NCI-H1930 (cell line): ENCODE measurements at regions not wholly inside any gene's neighbourhood (a gene's known extent, or its start where the extent isn't known, plus 50 kb on each side); places are given as distances from the start of the nearest gene placed in this dataset.

ENCODE experiments used
- DNase-seq, 2 experiments: peaks; one replicate each; lab custom pipeline; 2025; lab: John Stamatoyannopoulos, UW

DNA sequence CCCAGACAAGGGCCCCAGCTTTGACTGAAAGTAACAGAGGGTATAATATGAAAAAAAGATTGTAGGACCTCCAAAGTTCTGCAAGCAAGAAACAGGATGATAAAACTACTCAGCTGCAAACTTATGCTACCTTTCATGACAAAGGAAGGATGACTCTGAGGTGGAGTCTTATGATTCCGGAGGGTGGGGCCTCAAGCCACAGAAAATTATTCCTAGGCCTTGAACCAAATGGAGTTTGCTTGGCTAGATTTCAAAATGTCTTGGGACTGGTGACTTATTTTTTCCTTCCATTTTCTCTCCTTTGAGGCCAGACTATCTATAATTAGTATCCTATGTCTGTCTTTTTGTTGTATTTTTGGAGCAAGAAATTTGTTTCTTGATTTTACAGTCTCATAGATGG is 336.4 kb downstream of the LRIG3 start:
- DNase-seq = no peak

DNA sequence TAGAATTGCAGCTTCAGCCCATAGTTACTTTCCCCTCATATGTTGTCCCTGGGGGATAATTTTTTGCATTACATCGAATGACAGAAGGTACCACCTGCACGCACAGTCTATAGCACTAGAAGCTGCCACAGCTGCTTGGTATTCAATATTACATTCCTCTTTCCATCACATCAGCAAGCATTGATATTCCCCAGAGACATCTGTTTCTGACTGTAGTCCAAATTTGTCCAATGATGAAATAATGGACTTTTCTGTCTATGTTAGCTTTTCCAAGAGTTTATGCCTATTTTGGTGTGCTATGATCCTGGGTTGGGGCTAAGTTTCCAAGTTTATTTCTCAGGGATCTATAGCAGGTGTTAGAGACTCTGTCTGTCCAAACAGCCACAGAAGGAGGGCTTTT is 335.4 kb downstream of the LRIG3 start:
- DNase-seq = no peak

DNA sequence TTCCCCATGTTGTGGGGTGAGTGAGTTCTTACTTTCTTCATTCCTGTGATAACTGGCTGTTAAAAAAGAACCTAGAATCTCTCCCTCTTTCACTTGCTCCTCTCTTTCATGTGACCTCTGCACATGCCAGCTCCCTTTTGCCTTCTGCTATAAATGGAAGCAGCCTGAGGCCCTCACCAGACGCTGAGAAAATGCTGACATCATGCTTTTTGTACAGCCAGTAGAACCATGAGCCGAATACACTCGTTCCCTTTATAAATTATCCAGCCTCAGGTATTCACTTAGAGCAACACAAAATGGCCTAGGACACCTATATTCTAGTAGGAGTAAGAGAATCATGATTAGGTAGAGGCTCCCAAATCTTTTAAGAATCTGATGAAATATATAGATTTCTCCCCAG is 333.5 kb downstream of the LRIG3 start:
- DNase-seq = no peak

DNA sequence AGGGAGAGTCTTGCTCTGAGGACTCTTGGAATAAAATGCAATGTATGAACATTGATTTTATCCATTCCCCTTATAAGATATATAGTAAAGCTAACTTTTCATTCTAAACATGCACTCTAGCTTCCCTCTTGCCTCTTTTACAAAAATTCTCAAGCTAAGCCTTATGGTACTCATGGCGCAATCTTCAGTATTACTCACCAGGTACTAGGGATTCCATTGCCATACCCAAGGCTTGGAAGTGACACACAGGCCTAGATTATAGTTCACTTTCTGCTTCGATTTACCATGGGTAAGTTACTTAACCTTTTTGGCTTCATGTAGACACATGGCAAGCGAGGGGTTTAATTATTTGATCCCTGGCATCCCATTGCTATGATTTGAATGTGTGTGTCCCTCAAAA is 331.5 kb downstream of the LRIG3 start:
- DNase-seq = no peak

DNA sequence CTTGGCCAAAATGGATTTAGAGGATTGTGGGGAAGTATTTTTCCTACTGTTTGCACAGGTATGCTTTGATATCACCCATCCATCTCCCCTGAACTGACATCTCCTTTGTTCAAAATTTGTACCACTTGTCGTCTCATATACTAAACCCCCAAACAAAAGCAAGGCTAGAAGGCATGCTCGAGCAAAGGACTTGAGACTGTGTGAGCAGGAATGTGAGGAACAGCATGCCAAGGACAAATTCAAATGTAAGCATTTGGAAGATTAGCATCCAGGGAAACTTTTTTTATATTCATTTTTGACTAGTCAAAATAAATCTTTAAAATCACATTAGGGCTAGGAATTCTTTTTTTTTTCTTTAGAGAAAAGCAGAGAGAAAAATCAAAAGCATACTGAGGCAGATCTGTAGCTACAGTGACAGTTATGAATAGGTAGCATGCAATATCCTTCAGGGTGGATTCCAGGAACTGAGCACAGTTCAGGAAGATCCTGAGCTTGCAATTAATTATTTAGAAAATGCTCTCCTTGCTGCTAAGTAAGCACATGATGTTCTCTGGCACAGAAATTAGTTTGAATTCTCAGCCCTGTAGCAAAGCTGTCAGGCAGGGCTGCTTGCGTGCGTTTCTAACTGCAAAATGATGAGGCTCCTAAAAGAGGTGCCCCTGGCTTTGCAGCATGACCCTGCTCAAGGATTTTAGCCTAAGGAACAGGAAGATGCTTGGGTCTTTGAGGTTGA is 327.7 kb downstream of the LRIG3 start:
- DNase-seq = no peak

DNA sequence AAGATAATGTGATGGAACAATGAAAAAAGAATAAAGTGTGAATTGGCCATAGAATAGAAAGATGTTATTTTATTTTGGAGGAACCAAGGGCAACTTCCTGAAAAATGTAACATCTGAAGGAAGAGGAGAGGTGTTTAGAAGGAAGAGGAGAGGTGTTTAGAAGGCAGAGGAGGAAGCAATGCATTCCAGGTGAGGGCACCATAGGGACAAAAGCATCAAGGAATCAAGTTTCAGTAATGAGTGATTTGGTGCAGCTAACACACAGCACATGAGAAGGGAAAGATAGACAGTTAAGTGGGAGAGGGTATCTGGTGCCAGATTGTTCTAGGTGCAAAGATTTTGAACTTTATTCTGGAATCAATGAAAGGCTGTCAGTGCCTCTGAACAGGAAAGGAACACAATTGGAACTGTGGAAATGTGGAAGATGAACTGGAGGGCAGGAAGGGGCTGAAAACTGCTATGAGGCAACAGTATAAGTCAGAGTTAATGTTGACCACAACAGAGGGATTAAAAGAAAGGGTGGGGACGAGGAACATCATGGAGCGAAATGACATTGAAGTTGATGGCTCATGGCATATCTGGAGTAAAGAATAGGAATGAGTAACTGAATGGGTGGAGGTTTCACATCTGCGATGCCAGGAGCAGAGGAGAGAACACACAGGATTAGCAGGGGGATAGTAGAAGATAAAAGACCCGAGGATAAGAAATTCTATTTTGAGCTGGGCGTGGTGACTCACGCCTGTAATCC is 326.6 kb downstream of the LRIG3 start:
- no peak for DNase-seq

DNA sequence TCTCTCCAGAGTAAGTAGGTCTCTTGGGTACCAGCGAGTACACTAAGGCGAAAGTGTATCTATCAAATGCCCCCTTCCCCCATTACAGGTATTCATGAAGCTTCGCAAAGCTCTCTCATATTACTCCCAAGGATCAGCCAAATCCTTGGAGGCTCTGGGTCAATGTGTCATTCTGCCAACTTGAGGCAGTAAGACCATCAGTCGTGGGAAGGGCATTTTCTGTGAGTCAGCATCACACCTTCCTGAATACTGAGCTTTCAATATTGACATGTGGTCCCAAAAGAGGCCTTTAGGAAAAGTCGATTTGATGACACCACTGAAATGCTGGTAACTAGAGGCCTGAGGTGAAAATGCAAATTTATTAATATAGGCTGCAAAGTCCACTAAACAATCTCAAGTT is 323.9 kb downstream of the LRIG3 start:
- no peak for DNase-seq

DNA sequence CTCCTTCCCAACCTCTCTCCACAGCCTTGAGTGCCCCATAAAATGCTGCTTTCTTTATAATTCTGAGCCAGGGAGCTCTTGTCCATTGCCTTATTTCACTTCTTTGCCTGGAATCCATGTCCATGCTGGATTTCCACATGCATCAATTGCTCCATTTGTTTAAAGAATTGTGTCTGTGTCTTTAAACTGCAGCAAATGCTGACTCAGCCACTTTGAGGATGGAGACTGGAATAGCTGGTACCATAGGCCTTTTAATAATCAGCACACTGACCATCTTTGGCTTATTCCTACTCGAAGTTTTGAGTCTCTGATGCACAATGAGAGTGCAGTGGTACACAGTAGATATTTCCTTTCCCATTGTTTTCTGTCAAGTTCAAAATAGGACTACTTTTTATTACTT is 318.8 kb downstream of the LRIG3 start:
- no peak for DNase-seq

DNA sequence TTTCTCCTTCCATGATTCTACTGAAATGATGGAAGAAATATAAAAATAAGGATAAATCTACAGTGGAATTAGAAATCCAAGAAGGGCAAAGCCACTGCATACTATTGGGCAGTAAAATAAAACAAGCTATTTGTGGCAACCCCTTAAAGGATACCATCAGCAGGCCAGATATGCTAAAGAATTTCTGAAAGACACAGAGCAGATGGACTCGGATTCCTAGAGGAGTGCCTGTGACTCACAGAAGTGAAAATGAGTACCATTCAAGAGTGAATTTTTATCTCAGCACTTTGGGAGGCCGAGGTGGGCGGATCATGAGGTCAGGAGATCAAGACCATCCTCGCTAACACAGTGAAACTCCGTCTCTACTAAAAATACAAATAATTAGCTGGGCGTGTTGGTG is 318.1 kb downstream of the LRIG3 start:
- DNase-seq = no peak

DNA sequence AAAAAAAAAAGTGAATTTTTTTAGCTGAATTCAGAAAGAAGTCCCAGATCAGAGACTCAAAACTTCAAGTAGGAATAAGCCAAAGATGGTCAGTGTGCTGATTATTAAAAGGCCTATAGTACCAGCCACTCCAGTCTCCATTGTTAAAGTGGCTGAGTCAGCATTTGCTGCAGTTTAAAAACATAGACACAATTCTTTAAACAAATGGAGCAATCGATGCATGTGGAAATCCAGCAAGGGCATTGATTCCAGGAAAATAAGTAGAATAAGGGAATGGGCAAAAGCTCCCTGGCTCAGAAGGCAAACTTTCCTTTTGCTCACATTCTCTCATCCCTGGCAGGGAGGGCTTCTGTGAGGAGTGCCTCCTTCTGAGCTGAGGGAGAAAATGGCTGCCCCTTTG is 317.6 kb downstream of the LRIG3 start:
- DNase-seq = no peak

DNA sequence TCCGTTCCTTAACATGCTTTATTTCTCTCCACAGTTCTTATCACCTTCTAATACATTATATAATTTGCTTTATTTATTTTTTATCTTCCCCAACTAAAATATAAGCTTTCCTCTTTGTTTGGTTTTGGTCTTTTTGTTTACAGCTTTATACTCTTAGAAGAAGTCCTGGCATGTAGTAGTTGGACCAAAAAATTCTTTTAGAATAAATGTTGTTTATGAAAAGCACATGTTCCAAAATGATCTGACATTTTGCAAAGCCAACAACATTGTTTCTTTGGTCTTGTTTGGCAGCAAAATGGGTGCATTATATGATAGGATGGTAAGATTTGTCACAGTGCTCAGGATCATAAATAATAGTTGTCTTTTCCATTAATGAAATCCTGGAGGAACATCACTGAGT is 312.5 kb downstream of the LRIG3 start:
- no peak for DNase-seq

DNA sequence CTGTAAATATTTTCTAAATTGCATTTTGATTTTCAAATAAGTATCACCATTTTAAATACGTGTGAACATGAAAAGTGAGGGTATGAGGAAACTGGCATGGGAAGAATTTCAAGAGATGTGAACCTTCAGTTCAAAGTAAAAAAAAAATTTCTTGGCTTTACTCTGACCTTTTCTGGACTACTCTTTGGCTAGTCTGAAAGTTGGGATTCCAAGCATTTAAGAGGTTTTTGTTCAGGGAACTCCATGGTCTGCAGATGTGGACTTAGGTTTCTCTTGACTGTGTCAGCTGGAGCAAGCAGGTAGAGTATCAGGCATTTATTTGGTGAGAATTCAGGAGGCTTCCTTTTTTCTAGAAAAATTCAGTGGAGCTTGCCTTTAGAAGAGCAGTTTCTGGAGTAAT is 311.6 kb downstream of the LRIG3 start:
- DNase-seq = no peak

DNA sequence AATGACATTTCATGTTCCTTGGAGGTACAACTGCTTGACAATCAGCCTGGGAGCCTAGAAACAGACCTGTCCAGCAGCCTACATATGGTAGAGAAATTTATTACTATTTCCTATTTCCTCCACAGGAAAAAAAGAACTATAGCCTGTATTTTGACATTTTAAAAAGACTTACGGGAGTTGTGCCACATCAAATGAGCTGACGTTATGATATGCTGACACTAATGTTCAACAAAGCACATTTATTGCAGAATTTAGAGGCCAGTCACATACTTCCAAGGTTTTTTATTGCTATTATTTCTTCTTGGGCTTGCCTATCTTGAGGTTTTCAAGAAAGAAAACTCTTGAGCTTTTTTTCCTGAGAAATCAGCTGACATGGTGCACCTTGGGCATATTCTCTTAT is 305.3 kb downstream of the LRIG3 start:
- no peak for DNase-seq

DNA sequence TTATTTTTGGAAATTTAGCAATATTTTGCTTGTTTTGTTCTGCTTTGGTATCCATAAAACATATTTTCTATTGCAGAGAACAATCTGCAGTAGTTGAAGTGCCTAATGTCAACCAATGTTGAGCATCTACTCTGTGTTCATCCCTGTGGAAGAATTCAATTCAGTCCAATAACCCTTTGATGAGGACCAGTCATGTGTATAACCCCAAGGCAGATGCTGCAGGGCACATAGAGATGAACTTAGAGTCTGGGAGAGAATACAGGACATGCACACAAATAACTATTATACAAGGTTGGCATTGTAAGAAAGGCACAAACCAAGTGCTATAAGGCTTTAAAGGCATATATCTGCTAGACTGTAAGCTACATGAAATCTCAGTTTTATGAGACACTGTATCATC is 304.7 kb downstream of the LRIG3 start:
- DNase-seq = no peak

DNA sequence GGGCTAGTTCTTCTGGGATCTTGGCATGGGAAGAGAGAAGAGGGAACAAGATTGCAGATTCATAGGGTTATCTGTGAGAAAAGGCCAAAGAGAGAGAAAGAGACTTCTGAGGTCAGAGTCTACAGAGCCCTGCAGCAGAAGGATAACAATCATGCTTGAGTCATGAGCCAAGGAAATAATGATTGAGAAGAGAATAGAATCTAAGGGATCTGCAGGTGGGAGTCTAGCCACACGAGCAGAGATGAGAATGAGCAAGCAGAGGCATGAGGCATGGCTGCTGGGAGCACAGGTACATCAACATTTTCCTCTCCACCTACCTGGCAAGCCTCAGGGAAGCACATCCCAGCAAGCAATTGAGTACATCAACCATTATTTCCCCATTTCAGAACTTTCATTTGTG is 303.7 kb downstream of the LRIG3 start:
- DNase-seq = no peak

DNA sequence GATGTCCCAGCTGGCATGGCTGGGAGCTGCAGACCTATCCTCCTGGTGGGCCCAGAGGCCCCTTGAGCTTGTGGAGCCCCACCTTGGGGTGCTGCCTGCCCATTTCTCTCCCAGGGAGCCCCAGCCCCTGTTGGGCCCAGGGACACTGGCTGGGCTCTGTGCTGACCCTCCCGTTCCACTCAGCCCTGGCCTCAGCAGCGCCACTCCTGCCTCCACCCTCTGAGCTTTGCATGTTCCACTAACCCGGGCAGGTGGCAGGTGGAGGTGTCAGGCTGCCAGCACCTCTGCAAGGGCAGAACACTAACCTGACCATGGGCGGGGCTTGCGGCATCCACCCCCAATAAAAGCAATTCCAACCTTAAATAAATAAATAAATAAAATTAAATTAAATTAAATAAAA is 299.2 kb downstream of the LRIG3 start:
- DNase-seq = no peak

DNA sequence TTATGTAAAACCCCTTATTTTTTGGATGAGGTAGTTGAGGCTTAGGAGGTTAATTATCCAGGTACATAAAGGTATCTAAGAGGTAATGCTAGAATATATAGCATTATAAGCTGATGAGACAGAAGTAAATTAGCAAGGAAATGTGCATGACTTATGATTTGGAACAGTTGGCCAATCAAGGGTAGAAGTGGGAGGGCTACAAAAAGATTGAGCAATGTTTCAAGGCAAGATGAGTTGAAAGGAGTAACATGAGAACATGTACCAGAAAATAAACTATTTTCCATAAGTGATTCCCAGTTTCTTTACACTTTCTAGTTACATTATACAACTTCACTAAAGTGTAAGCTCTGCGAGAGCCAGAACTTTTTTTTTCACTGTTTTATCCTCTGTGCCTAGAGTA is 290.9 kb downstream of the LRIG3 start:
- no peak for DNase-seq

DNA sequence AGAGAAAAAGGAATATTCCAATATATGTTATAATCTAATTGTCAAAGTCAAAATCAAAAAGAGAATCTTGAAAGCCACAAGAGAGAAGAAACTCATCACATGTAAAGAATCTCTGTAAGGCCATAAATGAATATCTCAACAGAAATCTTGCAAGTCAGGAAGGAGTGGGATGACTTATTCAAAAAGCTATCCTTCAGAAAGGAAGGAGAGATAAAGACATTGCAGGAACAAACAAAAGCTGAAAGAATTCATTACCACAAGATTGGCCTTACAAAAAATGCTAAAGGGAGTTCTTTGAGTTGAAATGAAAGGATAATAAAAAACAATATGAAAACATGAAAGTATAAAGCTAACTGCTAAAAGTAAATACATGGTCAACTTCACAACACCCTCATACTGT is 286.8 kb downstream of the LRIG3 start:
- no peak for DNase-seq

DNA sequence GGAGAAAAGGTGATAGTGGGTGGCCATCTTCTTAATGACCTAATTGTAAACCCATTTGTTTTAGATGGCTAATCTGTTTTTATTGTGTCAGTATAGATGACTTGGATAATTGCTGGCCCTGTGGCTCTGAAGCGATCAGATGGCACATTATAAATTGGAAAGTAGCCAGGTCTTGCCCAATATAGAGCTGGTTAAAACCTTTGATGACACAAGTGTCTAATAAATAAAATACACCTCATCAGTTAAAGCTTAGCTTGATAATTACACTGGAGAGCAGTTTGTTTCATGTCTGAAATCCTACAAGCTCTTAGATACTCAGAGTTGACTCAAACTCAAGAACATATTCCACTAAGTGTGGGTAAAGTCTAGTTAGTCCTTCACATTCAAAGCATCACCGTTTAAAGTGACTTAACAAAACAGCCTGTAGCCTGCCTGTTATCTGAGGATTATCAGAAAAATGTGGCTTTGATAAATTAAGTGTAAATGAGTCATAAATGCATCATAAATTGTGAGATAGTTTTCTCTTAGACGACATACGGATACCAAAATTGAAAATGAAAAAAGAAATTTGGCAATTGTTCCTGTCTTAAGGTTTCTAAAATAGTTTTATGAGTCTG is 280.9 kb downstream of the LRIG3 start:
- peak; percentile 24 to 39 for DNase-seq

DNA sequence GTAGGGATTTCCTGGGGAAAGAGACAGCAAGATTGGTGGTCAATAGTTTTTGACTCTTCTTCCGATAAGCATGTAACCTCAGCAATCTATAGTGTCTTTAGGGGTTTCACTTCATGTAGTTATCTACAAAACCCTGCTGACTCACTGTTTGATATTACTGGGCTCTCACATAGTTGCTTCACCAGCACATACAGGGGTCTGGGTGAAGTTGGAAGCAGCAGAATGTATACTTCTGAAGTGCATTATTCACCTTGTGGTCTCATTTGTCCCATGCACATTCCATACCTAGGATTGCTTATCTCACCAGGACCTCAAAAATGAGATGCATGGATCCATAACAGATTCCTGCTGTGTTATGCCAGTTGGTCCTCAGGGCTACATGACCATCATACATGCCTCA is 280.0 kb downstream of the LRIG3 start:
- no peak for DNase-seq

DNA sequence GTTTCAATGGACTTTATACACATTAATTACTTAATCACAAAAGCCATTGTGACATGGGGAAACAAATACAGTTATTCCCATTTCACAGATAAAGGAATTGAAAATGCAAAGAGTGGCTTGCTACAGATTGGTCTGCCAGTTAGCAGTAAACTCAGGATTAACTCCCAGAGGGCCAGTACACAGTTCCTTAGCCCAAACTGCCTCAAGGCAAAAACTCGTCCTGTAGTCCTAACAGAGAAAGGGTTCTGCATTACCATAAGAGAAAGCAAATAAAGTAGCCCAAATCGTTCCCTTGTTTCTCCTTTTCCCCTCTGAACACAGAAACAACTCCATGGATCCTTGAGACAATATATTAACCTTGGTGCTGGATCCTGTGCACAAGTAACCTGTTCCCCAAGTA is 274.4 kb downstream of the LRIG3 start:
- DNase-seq = no peak

DNA sequence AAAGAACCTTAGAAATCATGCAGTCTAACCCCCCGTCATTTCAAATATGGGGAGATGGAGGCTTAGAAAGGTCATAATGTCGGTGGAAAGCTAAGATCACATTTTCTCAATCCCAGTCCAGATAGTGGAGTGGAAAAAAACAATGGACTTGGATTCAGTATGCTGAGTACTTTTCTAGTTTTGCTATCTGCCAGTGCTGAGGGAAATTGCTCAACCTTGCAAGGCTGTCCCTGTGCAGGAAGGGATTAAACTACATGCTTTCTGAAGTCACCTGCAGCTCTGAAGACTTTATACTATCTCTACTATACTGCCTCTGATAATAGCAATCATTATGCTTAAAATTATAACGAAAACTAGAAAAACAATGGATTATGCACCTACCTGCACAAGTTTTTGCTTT is 272.8 kb downstream of the LRIG3 start:
- DNase-seq = no peak

DNA sequence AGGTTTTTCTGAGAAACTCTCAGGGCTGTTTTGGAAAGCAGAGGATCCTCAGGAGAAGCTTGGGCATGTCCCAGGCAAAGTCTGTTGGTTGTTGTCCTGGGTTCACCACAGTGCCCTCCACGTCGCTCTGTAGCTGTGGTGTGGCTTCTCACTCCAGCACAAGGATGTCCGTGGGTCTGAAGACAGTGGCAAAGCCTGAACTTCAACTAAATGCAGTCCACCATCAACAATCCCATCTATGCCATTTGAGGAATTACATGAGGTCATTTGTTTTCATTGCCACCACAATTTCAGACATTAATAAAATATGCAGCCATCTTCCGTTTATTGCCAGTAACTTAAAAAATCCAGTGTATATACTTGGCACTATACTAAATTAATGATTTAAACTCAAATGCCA is 272.1 kb downstream of the LRIG3 start:
- DNase-seq = no peak

DNA sequence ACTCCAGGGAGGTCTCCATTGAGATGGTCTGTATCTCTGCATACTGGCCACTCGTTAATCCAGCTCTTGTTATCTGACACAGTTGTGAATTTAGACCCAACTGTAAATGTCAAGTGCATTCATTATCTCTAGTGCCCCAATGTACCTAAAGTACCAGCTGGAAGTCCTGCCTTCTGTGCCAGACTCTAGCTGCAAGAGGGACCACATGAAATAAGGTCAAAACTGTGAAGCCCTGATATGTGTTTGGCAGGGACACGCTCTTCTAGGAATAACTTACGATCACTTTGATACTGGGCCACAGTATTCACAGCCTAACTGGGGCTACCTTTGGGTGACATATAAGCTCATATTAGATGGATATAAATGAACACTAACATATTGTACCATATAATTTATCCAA is 268.5 kb downstream of the LRIG3 start:
- no peak for DNase-seq
